Epithelial cell of esophagus (primary cell): ENCODE measurements at regions not wholly inside any gene's neighbourhood (a gene's known extent, or its start where the extent isn't known, plus 50 kb on each side); places are given as distances from the start of the nearest gene placed in this dataset.

Experiments used
- DNase-seq: peaks from one replicate; pipeline ENCODE4 v3.0.0; 2010; ENCODE audit warnings: low read depth
- H3K4me3 ChIP-seq: 2 replicates; pipeline ENCODE4 v1.5.1; 2011; ENCODE audit warnings: mild to moderate bottlenecking, low read length, control low read depth
- CTCF ChIP-seq: IDR thresholded peaks from 2 replicates; pipeline ENCODE4 v1.5.1; 2011; ENCODE audit warnings: low read depth, mild to moderate bottlenecking, low read length, control low read depth, inconsistent platforms; ENCODE audit not compliant: insufficient read depth; ENCODE audit errors: missing control alignments

GRCh38 chr15:31847961-31848360, 182.4 kb upstream of the CHRNA7 start:
- no peak overlapping the region for H3K4me3 ChIP-seq
- DNase-seq, result no peak
- TF ChIP-seq CTCF, result no peak

GRCh38 chr15:31848621-31849020, 181.7 kb upstream of the CHRNA7 start:
- no peak for TF ChIP-seq CTCF
- no peak for DNase-seq
- no peak overlapping the region for H3K4me3 ChIP-seq

GRCh38 chr15:31852933-31853799, 177.1 kb upstream of the CHRNA7 start:
- DNase-seq, result no peak
- no peak for TF ChIP-seq CTCF
- no peak overlapping the region for H3K4me3 ChIP-seq

GRCh38 chr15:31856581-31856980, 173.7 kb upstream of the CHRNA7 start:
- DNase-seq, result no peak
- TF ChIP-seq CTCF, result no peak
- no peak overlapping the region for H3K4me3 ChIP-seq

- no peak for TF ChIP-seq CTCF
- no peak for DNase-seq
- H3K4me3 ChIP-seq, result no peak overlapping the region
These were observed 173.1 kb upstream of the CHRNA7 start for GRCh38 chr15:31857194-31857593.

- no peak for TF ChIP-seq CTCF
- DNase-seq, result no peak
- no peak overlapping the region for H3K4me3 ChIP-seq
These were observed 172.3 kb upstream of the CHRNA7 start for GRCh38 chr15:31858026-31858425.

GRCh38 chr15:31866248-31866647, 164.1 kb upstream of the CHRNA7 start:
- TF ChIP-seq CTCF, result no peak
- DNase-seq, result no peak

More at GRCh38 chr15:31866248-31866647, 164.1 kb upstream of the CHRNA7 start:
- no peak overlapping the region for H3K4me3 ChIP-seq
